HepG2 (cell line): ENCODE measurements at regions not wholly inside any gene's neighbourhood (a gene's known extent, or its start where the extent isn't known, plus 50 kb on each side); places are given as distances from the start of the nearest gene placed in this dataset.
"Not testable (repeated sequence)": the region's sequence is repeated elsewhere in the genome, so short reads cannot be mapped to it uniquely, and the experiment has no call there.

ENCODE experiments used
- ATAC-seq: fragments of 200-7000 bp; cut with Tn5 transposase; 3 replicates; pipeline ENCODE4 v1.9.1; 2020; ENCODE audit warnings: mild to moderate bottlenecking, moderate library complexity
- BruUV-seq: library from RNA; stranded (reverse); fragments of 400-500 nt; replicated peaks from 2 replicates; lab custom pipeline; 2021; lab: Mats Ljungman, UMichigan
- CTCF ChIA-PET: fragments of 300-600 bp; formaldehyde crosslinking; extraction: SDS; loops from one replicate; lab custom pipeline; 2021; ENCODE audit warnings: low total read pairs, inconsistent platforms, low intra/inter-chr PET ratio; lab: Yijun Ruan, JAX
- POLR2A ChIA-PET: fragments of 350-600 bp; sonication (Branson Sonifier 250); formaldehyde crosslinking; loops from one replicate; lab custom pipeline; 2020; ENCODE audit warnings: antibody characterized with exemption, inconsistent platforms; lab: Yijun Ruan, JAX
- DNase-seq: peaks from one replicate; pipeline ENCODE4 v3.0.0-alpha.2; 2015; ENCODE audit warnings: low spot score
- FAIRE-seq: peaks from 3 replicates; lab custom pipeline; 2011; peaks lifted over from hg19 to GRCh38; lab: Jason Lieb, UNC
- H2AFZ ChIP-seq: one replicate; pipeline ENCODE4 v1.6.1; 2011; ENCODE audit warnings: low read length, inconsistent platforms
- H3K27ac ChIP-seq: fragments of 300-600 bp; 3 replicates; pipeline ENCODE4 v1.8.0; 2011; ENCODE audit warnings: mixed run types, mild to moderate bottlenecking, mixed read lengths, low read length, inconsistent platforms; ENCODE audit not compliant: insufficient read depth; ENCODE audit errors: extremely low read length
- H3K27me3 ChIP-seq, 2 experiments: fragments of 200-600 bp in 1 of 2; 2 replicates in 1 of 2; 3 replicates in 1 of 2; pipeline versions ENCODE4 v1.6.0 to v1.8.0; 2011; ENCODE audit warnings: low read length in 2 of 2, mild to moderate bottlenecking in 2 of 2, moderate library complexity in 2 of 2, inconsistent platforms in 1 of 2; ENCODE audit not compliant: insufficient read depth in 2 of 2, control insufficient read depth in 1 of 2
- H3K36me3 ChIP-seq, 2 experiments: fragments of 200-600 bp in 1 of 2; replicated peaks in 1 of 2; 2 replicates in 1 of 2; 3 replicates in 1 of 2; pipeline versions ENCODE4 v1.5.1 to v1.8.0; 2011; ENCODE audit warnings: low read length in 2 of 2, inconsistent platforms in 1 of 2; ENCODE audit not compliant: insufficient read depth in 2 of 2, control insufficient read depth in 1 of 2
- H3K4me1 ChIP-seq: 2 replicates; pipeline ENCODE4 v1.5.1; 2012; ENCODE audit warnings: low read length, inconsistent platforms; ENCODE audit not compliant: insufficient read depth
- H3K4me2 ChIP-seq: 2 replicates; pipeline ENCODE4 v1.6.0; 2011; ENCODE audit warnings: low read depth, low read length, inconsistent platforms
- H3K4me3 ChIP-seq, 3 experiments: fragments of 200-600 bp in 1 of 3; sonication (generic), shearing (Covaris generic) in 1 of 3; replicated peaks in 1 of 3; 2 replicates each; pipeline ENCODE4 v1.5.1; 2011 to 2016; ENCODE audit warnings: low read length in 3 of 3, inconsistent platforms in 2 of 3, low read depth in 2 of 3, mild to moderate bottlenecking in 2 of 3, control low read depth in 1 of 3, mixed read lengths in 1 of 3; ENCODE audit not compliant: insufficient read depth in 1 of 3
- H3K79me2 ChIP-seq: one replicate; pipeline ENCODE4 v1.6.1; 2011; ENCODE audit warnings: low read length, inconsistent platforms; ENCODE audit not compliant: insufficient read depth
- H3K9ac ChIP-seq: 2 replicates; pipeline ENCODE4 v1.6.0; 2011; ENCODE audit warnings: mild to moderate bottlenecking, low read depth, low read length, inconsistent platforms; ENCODE audit not compliant: insufficient read depth
- H3K9me3 ChIP-seq: 2 replicates; pipeline ENCODE4 v1.5.1; 2012; ENCODE audit warnings: mild to moderate bottlenecking, low read length
- H4K20me1 ChIP-seq: 2 replicates; pipeline ENCODE4 v1.6.0; 2011; ENCODE audit warnings: inconsistent platforms, mild to moderate bottlenecking, low read length, moderate library complexity; ENCODE audit not compliant: insufficient read depth
- LBX2 ChIP-seq: sonication (generic); formaldehyde crosslinking; IDR thresholded peaks from 2 replicates; pipeline ENCODE4 v1.5.0; 2020; ENCODE audit warnings: missing genetic modification reagents, mild to moderate bottlenecking, borderline replicate concordance
- MXD3 ChIP-seq: IDR thresholded peaks from 2 replicates; pipeline ENCODE4 v1.6.1; 2016; ENCODE audit warnings: mild to moderate bottlenecking, missing biosample characterization, missing genetic modification reagents
- THRA ChIP-seq: sonication (generic); formaldehyde crosslinking; IDR thresholded peaks from 2 replicates; pipeline ENCODE4 v1.4.0; 2020; ENCODE audit warnings: missing genetic modification reagents, borderline replicate concordance
- ZBTB49 ChIP-seq: sonication (generic); formaldehyde crosslinking; IDR thresholded peaks from 2 replicates; pipeline ENCODE4 v1.4.0; 2020; ENCODE audit warnings: missing genetic modification reagents, borderline replicate concordance
- ZBTB7A ChIP-seq: sonication (generic); formaldehyde crosslinking; IDR thresholded peaks from 2 replicates; pipeline ENCODE4 v1.8.0; 2022; ENCODE audit warnings: mild to moderate bottlenecking, missing genetic modification reagents
- ZNF333 ChIP-seq: sonication (generic); formaldehyde crosslinking; IDR thresholded peaks from 2 replicates; pipeline ENCODE4 v1.4.0; 2020; ENCODE audit warnings: mild to moderate bottlenecking, missing genetic modification reagents, borderline replicate concordance
- ZNF335 ChIP-seq: sonication (generic); formaldehyde crosslinking; IDR thresholded peaks from 2 replicates; pipeline ENCODE4 v1.4.0; 2020; ENCODE audit warnings: missing genetic modification reagents
- ZNF780A ChIP-seq: sonication (generic); formaldehyde crosslinking; IDR thresholded peaks from 2 replicates; pipeline ENCODE4 v1.8.0; 2022; ENCODE audit warnings: mild to moderate bottlenecking, missing genetic modification reagents, moderate library complexity
- ZNF850 ChIP-seq: sonication (generic); formaldehyde crosslinking; conservative IDR thresholded peaks from 2 replicates; pipeline ENCODE4 v1.9.0; 2021; ENCODE audit warnings: mild to moderate bottlenecking, missing genetic modification reagents
- WGBS: methylation state at CpG from one replicate; pipeline ENCODE4 v1.1.6; 2017; ENCODE audit warnings: low lambda C conversion rate; 5-methylcytosine and 5-hydroxymethylcytosine counted together
- in situ Hi-C: cut with HindIII; loops from 2 replicates; pipeline ENCODE4 v1.10.0; 2017; ENCODE audit warnings: low pct_unique_long_range_greater_than_20kb; ENCODE audit not compliant: extremely low pct_ligation_motif_present
- intact Hi-C: fragments of 100-400 bp; cut with micrococcal nuclease; formaldehyde crosslinking; loops from one replicate; pipeline ENCODE4 v1.10.0; 2022; ENCODE audit not compliant: unreplicated experiment

GRCh38 chr21:9006553-9007323 lies 1514.6 kb upstream of the TPTE start:
- H3K4me1 ChIP-seq, H3K4me3 ChIP-seq, H3K27me3 ChIP-seq, H3K36me3 ChIP-seq, DNase-seq, ATAC-seq, BruUV-seq, H2AFZ ChIP-seq, in situ Hi-C loops, H3K4me2 ChIP-seq, H3K79me2 ChIP-seq, H3K27ac ChIP-seq, FAIRE-seq, intact Hi-C loops, H4K20me1 ChIP-seq, POLR2A ChIA-PET, CTCF ChIA-PET, H3K9ac ChIP-seq: not testable (repeated sequence)
- 9% methylated on average over 2 of the region's 2 CpGs for WGBS
- H3K9me3 ChIP-seq: peaks cover 87% of the 10 kb centered on the region

GRCh38 chr21:9008636-9009035 lies 1512.7 kb upstream of the TPTE start:
- ChIA-PET CTCF (no interaction called here), POLR2A (no interaction called here)
- no peaks in the 10 kb centered on the region for H4K20me1 ChIP-seq
- DNase-seq: no peak
- H3K4me3 ChIP-seq: no peak overlapping the region
- intact Hi-C loops: no loop called here
- H3K9me3 ChIP-seq: peaks cover 93% of the 10 kb centered on the region
- no peak for ATAC-seq
- no peaks in the 10 kb centered on the region; a peak in 1 of 5 replicates for H3K27me3 ChIP-seq
- no peak overlapping the region for H3K9ac ChIP-seq
- no peak overlapping the region for H3K27ac ChIP-seq
- no peaks in the 10 kb centered on the region for H3K79me2 ChIP-seq
- no peak for FAIRE-seq
- H3K4me1 ChIP-seq: no peaks in the 10 kb centered on the region
- no TSS peak for BruUV-seq
- H3K36me3 ChIP-seq: no peaks in the 10 kb centered on the region
- in situ Hi-C loops: no loop called here
- H3K4me2 ChIP-seq: no peak overlapping the region
- H2AFZ ChIP-seq: no peak overlapping the region
- TF ChIP-seq ZNF780A (CRISPR knock-in tag) (no peak), MXD3 (CRISPR knock-in tag) (no peak), ZNF333 (CRISPR knock-in tag) (no peak), THRA (CRISPR knock-in tag) (no peak), ZBTB7A (no peak), ZBTB49 (CRISPR knock-in tag) (no peak), ZNF850 (CRISPR knock-in tag) (no peak), ZNF335 (CRISPR knock-in tag) (no peak), LBX2 (CRISPR knock-in tag) (no peak)
